Right lung (tissue), 2 donors: ENCODE measurements at regions not wholly inside any gene's neighbourhood (a gene's known extent, or its start where the extent isn't known, plus 50 kb on each side); places are given as distances from the start of the nearest gene placed in this dataset.

Source experiments
- DNase-seq, 2 donors: peaks; one replicate each; pipeline ENCODE4 v3.0.0-alpha.2; 2013

- DNase-seq: no peak
Measured at GRCh38 chr6:105664931-105665330, 262.0 kb upstream of the PREP start.

DNA sequence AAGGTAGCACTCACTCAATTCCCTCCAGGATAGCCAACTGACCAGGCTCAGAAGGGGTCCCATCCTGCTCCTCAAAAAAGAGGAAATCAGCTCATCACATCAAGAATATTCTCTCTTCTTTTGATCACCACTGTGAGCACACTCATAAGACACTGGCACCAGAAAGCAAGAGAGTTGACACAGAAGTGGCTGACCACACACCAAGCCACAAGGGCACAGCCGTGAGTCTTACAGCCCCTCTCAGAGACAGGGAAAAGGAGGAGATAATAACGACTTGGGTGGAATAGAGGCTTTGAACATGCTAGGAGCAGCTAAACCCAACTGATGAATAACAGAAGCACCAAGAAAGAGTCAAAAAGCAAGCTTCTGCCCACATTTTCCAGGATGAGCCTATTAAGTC lies 249.1 kb upstream of the PREP start:
- DNase-seq: no peak

DNA sequence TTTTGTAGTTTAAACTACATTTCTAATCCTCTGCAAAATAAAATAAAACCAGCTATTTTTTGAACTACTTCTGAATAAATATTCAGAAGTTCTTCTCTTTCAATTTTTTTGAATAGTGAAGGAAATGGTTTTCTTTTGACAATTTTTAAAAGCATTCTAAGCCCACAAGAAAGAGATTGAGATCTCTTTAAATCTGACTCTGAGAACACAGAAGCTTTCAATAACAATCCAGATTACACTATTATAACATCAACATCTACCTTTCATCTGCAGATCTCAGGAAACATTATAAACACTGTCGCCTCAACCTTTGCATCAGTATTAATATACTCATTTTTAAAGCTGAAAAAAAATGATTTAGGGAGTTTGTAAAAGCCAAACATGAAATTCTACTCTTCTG lies 247.5 kb upstream of the PREP start:
- DNase-seq: no peak

DNA sequence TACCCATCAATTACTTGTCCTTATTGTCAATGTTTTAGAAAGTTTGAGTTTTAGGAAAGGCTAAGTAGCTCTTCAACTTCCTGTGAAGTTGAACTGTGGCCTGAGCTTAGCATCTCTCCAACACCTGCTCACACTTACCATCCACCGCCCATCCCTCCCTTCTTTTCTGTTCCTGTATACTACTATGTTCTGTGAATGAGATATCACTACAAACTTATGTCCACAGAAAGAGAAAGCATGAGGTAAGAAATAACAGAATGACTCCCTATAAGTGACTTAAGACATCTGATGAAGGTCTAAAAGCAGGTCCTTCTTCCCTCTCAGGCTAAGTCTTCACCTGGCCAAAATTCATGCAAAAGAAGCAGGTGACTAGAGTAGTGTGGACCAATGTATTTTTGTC lies 246.3 kb upstream of the PREP start:
- DNase-seq: no peak

DNA sequence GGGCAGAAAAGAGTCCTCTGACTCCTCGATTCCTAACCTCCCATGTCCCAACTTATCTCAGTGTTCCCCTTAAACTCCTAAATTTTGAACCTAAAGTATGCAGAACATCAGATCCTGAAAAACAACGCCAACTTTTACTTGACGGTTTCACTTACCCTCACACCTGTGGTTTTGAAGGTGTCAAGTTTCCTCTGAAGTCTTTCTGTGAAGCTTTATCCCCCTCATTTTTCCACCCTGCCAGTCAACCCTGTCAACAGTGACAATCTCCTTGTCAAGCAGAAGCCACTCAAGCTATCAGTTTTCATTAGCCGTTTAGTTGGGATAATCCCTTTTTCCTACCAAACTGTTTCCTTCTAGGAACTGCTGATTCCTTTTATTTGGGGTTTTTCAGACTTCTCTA lies 245.4 kb upstream of the PREP start:
- no peak for DNase-seq

- DNase-seq: no peak
Measured at GRCh38 chr6:105646391-105646867, 243.5 kb upstream of the PREP start.

DNA sequence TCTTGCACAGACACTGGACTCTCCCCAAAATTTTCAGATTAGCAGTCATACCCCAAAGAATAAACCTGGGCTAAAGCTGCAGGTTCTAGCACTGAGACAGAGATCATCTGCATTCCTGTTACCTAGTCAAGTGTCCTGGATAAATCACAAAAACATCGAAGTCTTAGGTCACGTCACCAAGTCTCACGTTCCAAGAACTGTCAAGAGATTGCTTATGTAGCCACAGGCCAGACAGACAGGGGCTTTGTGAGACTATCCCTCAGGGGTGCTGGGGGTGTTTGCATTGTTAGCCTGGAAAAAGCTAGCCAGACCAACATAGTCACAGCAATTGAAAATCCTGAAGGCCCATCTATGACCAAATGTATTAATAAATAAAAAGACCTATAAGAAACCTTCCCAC lies 243.1 kb upstream of the PREP start:
- no peak for DNase-seq

DNA sequence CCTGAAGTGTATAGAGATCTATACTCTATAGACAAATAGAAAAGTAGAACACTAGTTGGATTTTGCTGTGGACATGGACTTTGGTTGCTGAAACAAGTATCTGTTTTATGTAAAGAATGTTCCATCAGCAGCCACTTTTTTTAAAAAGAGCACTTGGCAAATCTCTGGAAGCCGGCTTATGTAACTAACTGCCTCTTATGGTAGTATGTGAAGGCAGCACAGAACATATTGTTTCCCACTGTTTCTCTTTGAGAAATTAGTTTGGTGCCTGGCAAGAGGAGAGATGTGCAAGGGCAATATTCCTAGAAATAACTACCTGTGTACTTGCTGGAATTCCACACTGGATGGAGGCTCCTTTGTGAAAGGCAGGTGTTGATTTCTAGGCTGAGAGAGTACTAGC lies 242.3 kb upstream of the PREP start:
- no peak for DNase-seq

DNA sequence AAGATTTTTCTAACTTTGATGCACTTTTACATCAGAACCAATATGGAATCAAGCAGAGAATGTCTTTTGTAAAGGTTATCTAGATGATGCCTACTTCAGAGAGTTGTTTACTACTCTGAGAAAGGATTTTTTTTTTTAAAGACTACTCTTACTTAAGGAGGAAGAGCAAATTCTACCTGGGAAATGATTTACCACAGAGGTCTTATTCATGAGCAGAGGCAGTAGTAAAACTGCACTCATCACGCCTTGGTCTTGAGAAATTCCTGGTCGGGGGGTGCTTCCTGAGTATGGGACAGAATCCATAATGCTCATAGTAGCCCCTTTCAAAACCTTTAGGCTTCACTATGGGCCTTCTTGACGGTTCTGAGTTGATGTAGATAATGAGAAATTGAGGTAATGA lies 241.8 kb upstream of the PREP start:
- no peak for DNase-seq

DNA sequence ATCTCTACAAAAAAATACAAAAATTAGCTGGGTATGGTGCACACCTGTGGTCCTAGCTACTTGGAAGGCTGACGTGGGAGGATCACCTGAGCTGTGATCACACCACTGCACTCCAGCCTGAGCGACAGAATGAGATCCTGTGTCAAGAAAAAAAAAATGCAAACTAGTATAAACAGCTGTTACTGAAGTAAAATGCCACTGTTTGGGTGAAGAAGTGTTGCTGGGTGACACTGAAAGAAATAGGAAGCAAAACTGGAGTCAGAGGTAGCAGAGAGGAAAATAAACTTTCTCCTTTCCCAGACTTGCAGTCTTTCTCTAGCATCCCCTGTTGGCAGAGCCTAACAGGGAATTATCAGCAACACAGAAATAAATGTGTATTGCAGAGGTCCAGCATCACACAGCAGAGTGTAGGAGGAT lies 241.2 kb upstream of the PREP start:
- DNase-seq: no peak

DNA sequence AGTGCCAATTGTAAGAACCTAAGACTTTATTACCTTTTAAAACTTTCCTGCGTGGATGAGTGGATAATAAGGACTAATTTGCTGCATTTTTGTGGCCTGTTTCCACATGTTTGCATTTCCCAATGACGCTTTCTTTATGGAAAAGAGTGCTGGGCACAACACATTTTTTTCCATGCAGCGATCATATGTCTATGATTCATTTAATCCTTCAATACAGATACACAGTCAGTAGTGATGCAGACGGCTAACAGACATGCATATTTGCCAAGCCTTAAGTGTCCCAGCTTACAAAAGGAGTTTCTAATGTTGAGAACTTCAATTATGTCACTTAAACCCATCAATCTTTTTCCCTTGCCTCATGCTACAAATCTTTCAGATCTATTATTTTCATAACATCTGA lies 239.8 kb upstream of the PREP start:
- no peak for DNase-seq

DNA sequence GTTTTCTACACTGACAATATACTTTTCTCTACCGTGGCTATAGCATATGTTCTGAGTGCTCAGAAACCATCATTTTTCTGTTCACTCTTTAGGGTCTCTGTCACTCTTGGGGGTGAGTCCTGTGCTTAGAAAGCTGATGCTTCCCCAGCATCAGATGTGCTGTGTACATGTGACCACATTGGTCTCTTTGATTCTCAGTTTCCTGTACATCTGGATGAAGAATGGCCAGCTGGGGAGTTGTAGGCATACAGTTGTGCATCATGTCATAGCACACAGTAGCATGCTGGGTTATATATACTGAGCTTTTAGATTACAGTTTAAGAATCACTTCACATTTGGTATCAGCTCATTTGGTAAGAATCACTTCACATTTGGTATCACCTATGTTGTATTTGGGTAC lies 238.6 kb upstream of the PREP start:
- DNase-seq: no peak

DNA sequence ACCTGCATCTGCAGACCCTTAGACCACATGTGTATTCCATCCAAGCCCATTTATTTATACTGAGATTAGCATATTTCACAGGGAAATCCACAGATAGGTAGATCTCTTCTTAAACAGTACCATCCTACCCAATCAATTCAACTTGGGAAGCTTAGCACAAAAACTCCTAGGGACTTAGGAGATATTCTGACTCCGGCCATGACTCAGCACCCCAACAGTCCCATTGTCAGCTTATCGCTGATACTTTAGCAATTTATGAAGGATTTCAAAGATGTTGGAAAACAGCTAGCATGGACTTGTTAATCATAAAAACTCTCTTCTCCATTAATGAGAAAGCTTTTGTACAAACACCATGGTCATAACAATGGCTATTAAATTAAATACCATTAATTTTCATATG lies 236.2 kb upstream of the PREP start:
- no peak for DNase-seq

GRCh38 chr6:105633814-105634213 lies 230.9 kb upstream of the PREP start:
- DNase-seq: no peak

- DNase-seq: no peak
Measured at GRCh38 chr6:105628156-105628860, 225.4 kb upstream of the PREP start.

DNA sequence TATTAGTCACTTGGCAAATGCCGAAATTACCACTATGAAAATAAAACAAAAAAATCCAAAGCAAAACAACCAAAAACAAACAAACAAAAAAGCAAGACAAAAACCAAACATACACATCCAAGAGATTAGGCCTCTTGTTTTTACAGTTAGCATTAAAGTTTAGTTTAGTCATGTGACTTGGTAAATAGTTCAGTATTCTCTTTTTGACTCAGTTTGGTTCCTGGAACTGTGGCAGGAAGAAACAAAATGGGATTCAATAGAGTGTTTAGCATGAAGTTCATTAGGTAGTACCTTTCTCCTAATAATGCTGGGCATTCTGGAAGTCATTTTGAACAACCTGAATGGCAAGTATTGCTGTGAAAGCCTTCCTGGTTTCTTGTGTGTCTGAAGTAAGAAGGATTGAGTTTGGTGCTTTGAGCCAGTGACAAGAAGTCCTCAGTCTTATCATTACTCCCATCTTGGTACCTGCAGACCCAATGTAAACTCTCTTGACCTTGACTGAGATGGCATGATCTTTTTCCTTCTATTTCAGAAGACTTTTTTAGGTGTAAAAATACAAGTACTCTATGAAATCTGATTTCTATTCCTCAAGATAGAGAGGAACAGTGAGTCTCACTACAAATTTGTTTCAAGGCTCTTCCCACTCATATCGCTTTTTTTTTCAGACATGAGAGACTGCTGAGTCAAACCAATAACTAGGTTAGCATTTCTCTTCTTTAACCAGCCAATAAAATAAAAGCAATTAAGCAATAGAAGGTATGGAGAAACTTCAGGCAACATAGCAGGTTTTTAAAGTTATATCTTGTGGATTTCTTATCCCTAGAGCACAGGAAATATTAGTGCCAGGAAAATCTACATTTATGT lies 223.6 kb upstream of the PREP start:
- no peak for DNase-seq

- DNase-seq: no peak
Measured at GRCh38 chr6:105624021-105624420, 221.1 kb upstream of the PREP start.

DNA sequence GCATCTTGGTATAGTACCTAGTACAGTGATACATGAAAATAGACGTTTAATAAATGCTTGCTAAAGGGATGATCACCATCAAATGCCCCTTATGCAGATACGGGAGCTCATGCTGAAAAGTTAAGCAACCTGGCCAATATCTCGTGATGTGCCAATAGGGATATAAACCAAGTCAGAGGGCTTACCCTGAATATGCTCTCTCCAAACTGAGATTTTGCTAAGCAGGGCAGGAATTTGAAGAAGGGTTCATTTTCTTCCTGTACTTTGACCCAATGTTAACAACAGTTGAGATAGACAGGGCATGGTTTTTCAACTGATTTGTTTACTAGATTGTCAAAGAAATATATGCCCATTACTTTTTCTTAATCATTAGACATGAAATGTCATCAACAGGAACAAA lies 219.3 kb upstream of the PREP start:
- DNase-seq: no peak

DNA sequence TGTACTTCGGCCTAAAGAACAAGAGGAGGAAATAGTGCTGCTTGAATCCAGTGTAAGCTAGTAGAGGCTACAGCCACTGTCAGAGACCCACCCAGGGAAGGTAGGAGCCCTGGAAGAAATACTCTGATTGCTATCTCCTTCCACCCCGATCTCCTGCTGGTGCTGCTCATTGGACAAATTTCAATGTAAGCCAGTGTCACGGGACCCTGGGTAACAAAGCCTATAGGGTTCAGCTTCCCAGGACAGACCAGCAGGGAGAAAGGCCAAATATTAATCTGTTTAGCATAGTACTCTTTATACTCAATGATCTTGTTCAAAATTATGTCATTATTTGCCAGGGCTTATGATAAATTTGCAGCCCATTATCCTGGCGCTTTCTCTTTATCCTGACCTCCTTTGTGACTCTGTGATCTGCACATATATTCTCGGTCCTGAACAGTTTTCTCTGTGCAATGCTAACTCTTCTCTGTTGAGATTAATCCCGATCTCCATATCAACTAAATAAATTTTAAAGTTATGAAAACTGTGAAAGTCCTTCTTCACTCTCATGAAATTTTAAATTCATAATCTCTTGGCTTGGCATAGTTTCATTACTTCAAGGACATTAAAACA lies 218.8 kb upstream of the PREP start:
- DNase-seq: no peak

- no peak for DNase-seq
Measured at GRCh38 chr6:105620878-105621277, 218.0 kb upstream of the PREP start.

- DNase-seq: no peak
Measured at GRCh38 chr6:105619971-105620741, 217.3 kb upstream of the PREP start.

DNA sequence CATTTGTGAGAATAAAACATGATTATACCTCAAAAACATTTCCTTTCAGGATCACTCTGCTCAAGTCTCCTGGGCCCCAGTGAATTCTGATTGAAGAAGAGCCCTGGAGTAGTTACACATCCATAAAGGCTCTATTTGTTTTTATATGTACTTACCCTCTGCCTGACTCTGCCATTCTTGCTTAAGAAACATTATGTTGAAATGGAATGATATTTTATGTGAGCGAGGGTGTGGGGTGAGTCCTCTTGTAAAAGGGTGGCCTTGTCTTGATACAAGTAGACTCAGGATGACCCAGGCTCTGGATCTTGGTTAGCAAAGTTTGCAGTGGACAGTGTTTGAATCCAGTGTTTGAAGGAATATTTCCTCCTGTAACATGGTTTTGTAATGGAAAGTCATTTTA lies 215.4 kb upstream of the PREP start:
- DNase-seq: no peak
